ENCODE measurements at regions not wholly inside any gene's neighbourhood (a gene's known extent, or its start where the extent isn't known, plus 50 kb on each side); places are given as distances from the start of the nearest gene placed in this dataset.
A peak's percentile ranks its signal among the peaks of the same experiment; 100 is the strongest.

GRCh38 chr1:29746076-29746665 is 509.8 kb downstream of the PTPRU start:
- no peak for DNase-seq

GRCh38 chr1:29744684-29745490 is 508.6 kb downstream of the PTPRU start:
- no peak for DNase-seq

- no peak for DNase-seq
These were observed 507.6 kb downstream of the PTPRU start for GRCh38 chr1:29743931-29744330.

GRCh38 chr1:29743264-29743663 is 506.9 kb downstream of the PTPRU start:
- no peak for DNase-seq

- DNase-seq: no peak
These were observed 502.9 kb downstream of the PTPRU start for GRCh38 chr1:29739176-29739575.

- no peak for DNase-seq
These were observed 500.4 kb downstream of the PTPRU start for GRCh38 chr1:29736582-29737188.

- no peak for DNase-seq
These were observed 496.1 kb downstream of the PTPRU start for GRCh38 chr1:29732453-29732852.

GRCh38 chr1:29730623-29731022 is 494.3 kb downstream of the PTPRU start:
- no peak for DNase-seq

- no peak for DNase-seq
These were observed 493.0 kb downstream of the PTPRU start for GRCh38 chr1:29729281-29729680.

- no peak for DNase-seq
These were observed 492.4 kb downstream of the PTPRU start for GRCh38 chr1:29728703-29729102.

- DNase-seq: no peak
These were observed 488.9 kb downstream of the PTPRU start for GRCh38 chr1:29725262-29725661.

- DNase-seq: no peak
These were observed 486.3 kb downstream of the PTPRU start for GRCh38 chr1:29722598-29722997.

GRCh38 chr1:29719253-29719652 is 482.9 kb downstream of the PTPRU start:
- DNase-seq: no peak

GRCh38 chr1:29718791-29719190 is 482.5 kb downstream of the PTPRU start:
- DNase-seq: no peak

- DNase-seq: no peak
These were observed 480.0 kb downstream of the PTPRU start for GRCh38 chr1:29716306-29716705.

GRCh38 chr1:29713857-29714256 is 477.5 kb downstream of the PTPRU start:
- peak in 1 of 3 experiments; percentile 13 for DNase-seq

- no peak for DNase-seq
These were observed 476.5 kb downstream of the PTPRU start for GRCh38 chr1:29712801-29713200.

- DNase-seq: no peak
These were observed 475.9 kb downstream of the PTPRU start for GRCh38 chr1:29712284-29712651.

GRCh38 chr1:29711582-29712283 is 475.4 kb downstream of the PTPRU start:
- no peak for DNase-seq

- peak; percentile 56 to 78 (median 61) for DNase-seq
These were observed 473.5 kb downstream of the PTPRU start for GRCh38 chr1:29709704-29710280.

GRCh38 chr1:29708796-29709703 is 472.7 kb downstream of the PTPRU start:
- peak; percentile 51 to 93 (median 92) for DNase-seq

GRCh38 chr1:29708381-29708780 is 472.1 kb downstream of the PTPRU start:
- DNase-seq: peak; percentile 20 to 88 (median 76)

Data from NCI-H1417 (cell line).